Adrenal gland (tissue), 5 donors: ENCODE measurements at regions not wholly inside any gene's neighbourhood (a gene's known extent, or its start where the extent isn't known, plus 50 kb on each side); places are given as distances from the start of the nearest gene placed in this dataset.

Experiments
- CTCF ChIP-seq, 6 experiments: fragments of 450-650 bp in 4 of 6; fragments of 200-600 bp in 2 of 6; sonication (generic) in 1 of 6; IDR thresholded peaks; 1 replicate in 5 of 6; 2 replicates in 1 of 6; pipeline versions ENCODE4 v1.5.1 to v1.8.0; 2016 to 2021; ENCODE audit warnings: antibody characterized with exemption in 6 of 6, mild to moderate bottlenecking in 2 of 6, moderate library complexity in 1 of 6
- POLR2A ChIP-seq, 2 donors: fragments of 450-650 bp; IDR thresholded peaks; one replicate each; pipeline ENCODE4 v1.6.1; 2017; ENCODE audit warnings: antibody characterized with exemption in 2 of 2, mild to moderate bottlenecking in 2 of 2, moderate library complexity in 1 of 2
- donor health status: DM: no; HTN: no; CAD: no.

GRCh38 chr9:115367321-115367720 lies 249.4 kb upstream of the TNC start:
- TF ChIP-seq CTCF (IDR thresholded peaks at IDR 0.05) (no peak), POLR2A (IDR thresholded peaks at IDR 0.05) (no peak)
